ENCODE measurements at regions not wholly inside any gene's neighbourhood (a gene's known extent, or its start where the extent isn't known, plus 50 kb on each side); places are given as distances from the start of the nearest gene placed in this dataset.

DNA sequence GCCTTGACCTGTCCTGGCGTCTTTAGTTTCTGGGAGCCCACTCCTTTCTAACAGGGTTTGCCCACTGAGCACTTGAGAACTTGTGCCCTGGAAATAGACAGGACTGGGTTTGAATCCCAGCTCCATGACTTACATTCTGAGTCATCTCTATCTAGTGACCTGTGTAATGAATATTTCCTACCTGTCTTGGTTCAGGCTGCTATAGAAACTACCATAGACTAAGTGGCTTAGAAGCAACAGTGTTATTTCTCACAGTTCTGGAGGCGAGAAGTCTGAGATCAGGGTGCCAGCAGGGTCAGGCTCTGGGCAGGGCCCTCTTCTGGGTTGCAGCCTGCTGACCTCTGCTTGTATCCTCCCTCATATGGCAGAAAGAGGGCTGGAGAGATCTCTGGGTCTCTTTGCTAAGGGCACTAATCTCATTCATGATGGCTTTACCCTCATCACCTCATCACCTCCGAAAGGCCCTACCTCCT is 110.7 kb upstream of the DHX40 start:
- TF ChIP-seq CTCF (IDR thresholded peaks at IDR 0.05; ENCODE audit: poor library complexity) (no peak), EZH2 (IDR thresholded peaks at IDR 0.05; ENCODE audit: borderline replicate concordance) (no peak), EZH2phosphoT487 (IDR thresholded peaks at IDR 0.05; ENCODE audit: low read depth, severe bottlenecking, unreplicated experiment) (no peak)

All from hepatocyte (in vitro differentiated cells).